ENCODE measurements at regions not wholly inside any gene's neighbourhood (a gene's known extent, or its start where the extent isn't known, plus 50 kb on each side); places are given as distances from the start of the nearest gene placed in this dataset.

GRCh38 chr2:196549052-196549451 is 90.5 kb upstream of the CCDC150 start:
- POLR2A ChIA-PET = no interaction called here

More at GRCh38 chr2:196549052-196549451, 90.5 kb upstream of the CCDC150 start:
- no peaks in the 10 kb centered on the region for H3K9me3 ChIP-seq (replicated peaks; ENCODE audit: control insufficient read depth, insufficient read depth, low read length)
- H3K36me3 ChIP-seq (ENCODE audit: control insufficient read depth in 2 of 2, extremely low read depth in 1 of 2, insufficient read depth in 2 of 2, low read length in 2 of 2) = no peaks in the 10 kb centered on the region
- intact Hi-C loops (cut with micrococcal nuclease) = no loop called here
- H4K20me1 ChIP-seq (replicated peaks; ENCODE audit: control insufficient read depth, extremely low read depth, insufficient read depth, low read length) = no peaks in the 10 kb centered on the region
- FAIRE-seq = no peak
- no TSS peak for BruUV-seq (replicated peaks)
- CTCF ChIA-PET = interaction anchor here (1.5 kb wide), 1 partner anchor 19 kb away, joined by 3 read pairs; no protein-coding TSS in a partner anchor
- H3K79me2 ChIP-seq (ENCODE audit: control insufficient read depth, insufficient read depth, low read length) = no peaks in the 10 kb centered on the region
- no peak overlapping the region for H3K9ac ChIP-seq (replicated peaks; ENCODE audit: extremely low read depth, insufficient read depth, low read length)
- TF ChIP-seq MAX (IDR thresholded peaks at IDR 0.05; ENCODE audit: insufficient read depth, insufficient read length) (no peak), JUN (IDR thresholded peaks at IDR 0.05; ENCODE audit: borderline replicate concordance, insufficient read depth, insufficient read length, low read depth) (no peak), POLR2AphosphoS5 (IDR thresholded peaks at IDR 0.05; ENCODE audit: insufficient read depth, low read depth, low read length) (no peak), POLR2A (IDR thresholded peaks at IDR 0.05; ENCODE audit: low read depth, low read length) (no peak), GATA2 (IDR thresholded peaks at IDR 0.05; ENCODE audit: insufficient read depth, insufficient read length, low read depth, low read length) (no peak), FOS (IDR thresholded peaks at IDR 0.05; ENCODE audit: borderline replicate concordance, insufficient read depth, low read length) (no peak), CTCF (IDR thresholded peaks at IDR 0.05; ENCODE audit: extremely low read depth in 1 of 2, insufficient read depth in 1 of 2, low read depth in 1 of 2, low read length in 2 of 2) (no peak), MYC (IDR thresholded peaks at IDR 0.05; ENCODE audit: low read depth, low read length) (no peak), EZH2 (IDR thresholded peaks at IDR 0.05; ENCODE audit: borderline replicate concordance, low read depth, low read length, severe bottlenecking) (no peak)
- H3K27ac ChIP-seq (ENCODE audit: insufficient read depth, low read depth, low read length) = no peak overlapping the region
- no peak overlapping the region for H3K4me2 ChIP-seq (ENCODE audit: insufficient read depth, low read length)
- no peak overlapping the region for H2AFZ ChIP-seq (ENCODE audit: low read depth, low read length)
- no peaks in the 10 kb centered on the region for H3K4me1 ChIP-seq (ENCODE audit: control insufficient read depth, extremely low read depth, insufficient read depth, low read length)
- no peak overlapping the region for H3K4me3 ChIP-seq (replicated peaks in 1 of 3; ENCODE audit: insufficient read depth in 1 of 3, low read depth in 1 of 3, low read length in 3 of 3)
- peaks cover 5 to 38% of the 10 kb centered on the region in 2 experiments for H3K27me3 ChIP-seq (ENCODE audit: control insufficient read depth in 2 of 2, insufficient read depth in 2 of 2, low read length in 2 of 2)
- H3K9me1 ChIP-seq (replicated peaks; ENCODE audit: control insufficient read depth, extremely low read depth, insufficient read depth, low read length) = no peaks in the 10 kb centered on the region
- dilution Hi-C loops (cut with MboI; ENCODE audit: extremely low pct_ligation_motif_present, low sequenced_read_pairs) = no loop called here
- no peak for DNase-seq (ENCODE audit: low read depth, low spot score)

Measured in endothelial cell of umbilical vein (primary cell).